ENCODE measurements at regions not wholly inside any gene's neighbourhood (a gene's known extent, or its start where the extent isn't known, plus 50 kb on each side); places are given as distances from the start of the nearest gene placed in this dataset.

GRCh38 chr6:154672086-154672485, 61.1 kb upstream of the SCAF8 start:
- no peak for TF ChIP-seq RAD21 (IDR thresholded peaks at IDR 0.05; ENCODE audit: low read length)
- TF ChIP-seq YY1 (IDR thresholded peaks at IDR 0.05; ENCODE audit: low read depth) = no peak
- no peak for TF ChIP-seq CTCF (IDR thresholded peaks at IDR 0.05)
- no peak for TF ChIP-seq MAX (IDR thresholded peaks at IDR 0.05; ENCODE audit: low read depth)
- no peak for TF ChIP-seq GABPA (IDR thresholded peaks at IDR 0.05; ENCODE audit: low read depth)
- no peak for TF ChIP-seq POLR2AphosphoS5 (IDR thresholded peaks at IDR 0.05; ENCODE audit: low read depth, low read length)
- no peak for TF ChIP-seq ELF1 (IDR thresholded peaks at IDR 0.05)
- TF ChIP-seq SMC3 (IDR thresholded peaks at IDR 0.05; ENCODE audit: low read depth, low read length) = no peak
- no peak for TF ChIP-seq FOXJ3 (CRISPR knock-in tag; IDR thresholded peaks at IDR 0.05)
- TF ChIP-seq IRF3 (IDR thresholded peaks at IDR 0.05; ENCODE audit: low read depth, low read length) = no peak
- no peak for TF ChIP-seq MEF2A (IDR thresholded peaks at IDR 0.05; ENCODE audit: borderline replicate concordance, low read depth)
- no peak for TF ChIP-seq CHD2 (IDR thresholded peaks at IDR 0.05; ENCODE audit: low read length, partially characterized antibody)
- TF ChIP-seq RCOR1 (IDR thresholded peaks at IDR 0.05; ENCODE audit: low read length) = no peak
